ENCODE measurements at regions not wholly inside any gene's neighbourhood (a gene's known extent, or its start where the extent isn't known, plus 50 kb on each side); places are given as distances from the start of the nearest gene placed in this dataset.

- no peak for DNase-seq (ENCODE audit: low read depth)
Measured at GRCh38 chr18:70672581-70672980, 383.7 kb downstream of the SOCS6 start.

GRCh38 chr18:70671889-70672565 lies 383.2 kb downstream of the SOCS6 start:
- DNase-seq (ENCODE audit: low read depth), result no peak

- DNase-seq (ENCODE audit: low read depth), result no peak
Measured at GRCh38 chr18:70666936-70667335, 378.1 kb downstream of the SOCS6 start.

GRCh38 chr18:70663141-70663540 lies 374.3 kb downstream of the SOCS6 start:
- no peak for DNase-seq (ENCODE audit: low read depth)

- no peak for DNase-seq (ENCODE audit: low read depth)
Measured at GRCh38 chr18:70662588-70662987, 373.7 kb downstream of the SOCS6 start.

GRCh38 chr18:70659036-70659925 lies 370.4 kb downstream of the SOCS6 start:
- no peak for DNase-seq (ENCODE audit: low read depth)

GRCh38 chr18:70653671-70654070 lies 364.8 kb downstream of the SOCS6 start:
- no peak for DNase-seq (ENCODE audit: low read depth)

GRCh38 chr18:70650878-70651277 lies 362.0 kb downstream of the SOCS6 start:
- DNase-seq (ENCODE audit: low read depth), result no peak

GRCh38 chr18:70649683-70650082 lies 360.8 kb downstream of the SOCS6 start:
- DNase-seq (ENCODE audit: low read depth), result no peak

- no peak for DNase-seq (ENCODE audit: low read depth)
Measured at GRCh38 chr18:70645971-70646370, 357.1 kb downstream of the SOCS6 start.

GRCh38 chr18:70643812-70644211 lies 355.0 kb downstream of the SOCS6 start:
- DNase-seq (ENCODE audit: low read depth), result no peak

- no peak for DNase-seq (ENCODE audit: low read depth)
Measured at GRCh38 chr18:70641156-70641775, 352.4 kb downstream of the SOCS6 start.

- no peak for DNase-seq (ENCODE audit: low read depth)
Measured at GRCh38 chr18:70640336-70640887, 351.6 kb downstream of the SOCS6 start.

- DNase-seq (ENCODE audit: low read depth), result no peak
Measured at GRCh38 chr18:70636991-70637390, 348.1 kb downstream of the SOCS6 start.

GRCh38 chr18:70634576-70635147 lies 345.8 kb downstream of the SOCS6 start:
- no peak for DNase-seq (ENCODE audit: low read depth)

- DNase-seq (ENCODE audit: low read depth), result no peak
Measured at GRCh38 chr18:70627182-70627802, 338.4 kb downstream of the SOCS6 start.

- DNase-seq (ENCODE audit: low read depth), result no peak
Measured at GRCh38 chr18:70622622-70623419, 334.0 kb downstream of the SOCS6 start.

- DNase-seq (ENCODE audit: low read depth), result no peak
Measured at GRCh38 chr18:70621710-70622109, 332.9 kb downstream of the SOCS6 start.

- no peak for DNase-seq (ENCODE audit: low read depth)
Measured at GRCh38 chr18:70620837-70621612, 332.2 kb downstream of the SOCS6 start.
